Omental fat pad (tissue), 3 donors: ENCODE measurements at regions not wholly inside any gene's neighbourhood (a gene's known extent, or its start where the extent isn't known, plus 50 kb on each side); places are given as distances from the start of the nearest gene placed in this dataset.

Experiments used
- ATAC-seq: fragments of 150-250 bp; one replicate; pipeline ENCODE4 v1.9.1; 2016; ENCODE audit warnings: mild to moderate bottlenecking, moderate library complexity; ENCODE audit not compliant: low FRiP score
- DNase-seq: peaks from one replicate; pipeline ENCODE4 v3.0.0-alpha.2; 2019; ENCODE audit warnings: low spot score
- TF ChIP-seq, protein P1 (sequence below), 3 donors: fragments of 450-650 bp; IDR thresholded peaks; one replicate each; pipeline ENCODE4 v1.5.1; 2016 to 2017; ENCODE audit warnings: antibody characterized with exemption in 3 of 3, mild to moderate bottlenecking in 3 of 3, moderate library complexity in 2 of 3

DNA sequence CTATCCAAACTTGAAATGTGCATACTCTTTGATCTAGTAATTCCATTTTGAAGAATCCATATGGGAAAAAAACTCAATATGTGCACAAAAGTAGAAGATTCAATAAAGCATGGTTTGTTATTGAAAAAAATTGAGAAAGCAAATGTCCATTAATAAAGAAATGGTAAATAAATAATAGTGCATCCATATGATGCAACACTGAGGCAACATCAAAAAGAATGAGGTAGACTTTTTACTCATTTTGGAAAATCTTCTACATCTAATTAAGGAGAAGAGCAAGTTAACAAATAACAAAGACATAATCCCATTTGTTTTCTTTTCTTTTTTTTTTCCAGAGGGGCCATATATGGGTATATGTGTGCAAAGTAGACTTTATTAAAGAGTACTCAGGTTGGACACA is 52.5 kb upstream of the FST start:
- TF ChIP-seq, protein P1, sequence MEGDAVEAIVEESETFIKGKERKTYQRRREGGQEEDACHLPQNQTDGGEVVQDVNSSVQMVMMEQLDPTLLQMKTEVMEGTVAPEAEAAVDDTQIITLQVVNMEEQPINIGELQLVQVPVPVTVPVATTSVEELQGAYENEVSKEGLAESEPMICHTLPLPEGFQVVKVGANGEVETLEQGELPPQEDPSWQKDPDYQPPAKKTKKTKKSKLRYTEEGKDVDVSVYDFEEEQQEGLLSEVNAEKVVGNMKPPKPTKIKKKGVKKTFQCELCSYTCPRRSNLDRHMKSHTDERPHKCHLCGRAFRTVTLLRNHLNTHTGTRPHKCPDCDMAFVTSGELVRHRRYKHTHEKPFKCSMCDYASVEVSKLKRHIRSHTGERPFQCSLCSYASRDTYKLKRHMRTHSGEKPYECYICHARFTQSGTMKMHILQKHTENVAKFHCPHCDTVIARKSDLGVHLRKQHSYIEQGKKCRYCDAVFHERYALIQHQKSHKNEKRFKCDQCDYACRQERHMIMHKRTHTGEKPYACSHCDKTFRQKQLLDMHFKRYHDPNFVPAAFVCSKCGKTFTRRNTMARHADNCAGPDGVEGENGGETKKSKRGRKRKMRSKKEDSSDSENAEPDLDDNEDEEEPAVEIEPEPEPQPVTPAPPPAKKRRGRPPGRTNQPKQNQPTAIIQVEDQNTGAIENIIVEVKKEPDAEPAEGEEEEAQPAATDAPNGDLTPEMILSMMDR (IDR thresholded peaks at IDR 0.05): no peak
- DNase-seq (no peak), ATAC-seq (no peak)

- ATAC-seq: no peak
- TF ChIP-seq, protein P1 (IDR thresholded peaks at IDR 0.05): no peak
These were observed 50.7 kb upstream of the FST start for GRCh38 chr5:53429706-53430105.

GRCh38 chr5:53430618-53431252 is 49.7 kb upstream of the FST start:
- ATAC-seq (no peak), DNase-seq (no peak)
- TF ChIP-seq, protein P1 (IDR thresholded peaks at IDR 0.05): no peak

More at GRCh38 chr5:53429706-53430105, 50.7 kb upstream of the FST start:
- no peak for DNase-seq
